HEK293 (cell line): ENCODE measurements at regions not wholly inside any gene's neighbourhood (a gene's known extent, or its start where the extent isn't known, plus 50 kb on each side); places are given as distances from the start of the nearest gene placed in this dataset.

Experiments used
- CTCF ChIA-PET: fragments of 350-600 bp; formaldehyde crosslinking; extraction: SDS; loops from one replicate; lab custom pipeline; 2021; ENCODE audit warnings: antibody characterized with exemption; lab: Yijun Ruan, JAX
- POLR2A ChIA-PET: fragments of 300-600 bp; formaldehyde crosslinking; extraction: SDS; loops from one replicate; lab custom pipeline; 2020; ENCODE audit warnings: antibody characterized with exemption, inconsistent platforms; lab: Yijun Ruan, JAX
- H3K27ac ChIP-seq: fragments of 200-500 bp; sonication (Bioruptor generic); 2 replicates; pipeline ENCODE4 v1.5.1; 2014; ENCODE audit warnings: low read depth, low read length, control low read depth, inconsistent platforms; ENCODE audit errors: extremely low read depth
- H3K36me3 ChIP-seq, 2 experiments: fragments of 200-500 bp in 1 of 2; sonication (Bioruptor generic) in 1 of 2; 1 replicate in 1 of 2; 2 replicates in 1 of 2; pipeline ENCODE4 v1.5.1; 2014 to 2017; ENCODE audit warnings: inconsistent platforms in 2 of 2, low read length in 2 of 2; ENCODE audit not compliant: control insufficient read depth in 2 of 2, insufficient read depth in 1 of 2
- H3K4me1 ChIP-seq: fragments of 200-500 bp; sonication (Bioruptor generic); 2 replicates; pipeline ENCODE4 v1.5.1; 2014; ENCODE audit warnings: mild to moderate bottlenecking, low read length, inconsistent platforms; ENCODE audit not compliant: control insufficient read depth, insufficient read depth
- H3K4me3 ChIP-seq: 2 replicates; pipeline ENCODE4 v1.5.1; 2011; ENCODE audit warnings: low read depth, mild to moderate bottlenecking, control low read depth, low read length, moderate library complexity
- H3K9me3 ChIP-seq: fragments of 200-500 bp; sonication (Bioruptor generic); 2 replicates; pipeline ENCODE4 v1.5.1; 2014; ENCODE audit warnings: low read depth, low read length, inconsistent platforms; ENCODE audit not compliant: control insufficient read depth, insufficient read depth
- GLIS2 ChIP-seq: fragments of 450-650 bp; formaldehyde crosslinking; IDR thresholded peaks from 2 replicates; pipeline ENCODE4 v1.5.1; 2016; ENCODE audit warnings: missing biosample characterization, missing genetic modification characterization
- HOXA7 ChIP-seq: sonication (generic); formaldehyde crosslinking; IDR thresholded peaks from 2 replicates; pipeline ENCODE4 v1.8.1; 2022; ENCODE audit warnings: missing genetic modification reagents, borderline replicate concordance
- IKZF3 ChIP-seq: fragments of 450-650 bp; IDR thresholded peaks from 2 replicates; pipeline ENCODE4 v1.5.0; 2018; ENCODE audit warnings: missing biosample characterization, mild to moderate bottlenecking, missing genetic modification characterization, moderate library complexity
- KLF1 ChIP-seq: fragments of 450-650 bp; formaldehyde crosslinking; IDR thresholded peaks from 2 replicates; pipeline ENCODE4 v1.5.1; 2016; ENCODE audit warnings: missing biosample characterization, missing genetic modification characterization
- KLF9 ChIP-seq: fragments of 450-650 bp; formaldehyde crosslinking; IDR thresholded peaks from 2 replicates; pipeline ENCODE4 v1.5.1; 2016; ENCODE audit warnings: missing biosample characterization, missing genetic modification characterization, low read depth
- MEIS1 ChIP-seq: sonication (generic); formaldehyde crosslinking; IDR thresholded peaks from 2 replicates; pipeline ENCODE4 v1.8.1; 2022; ENCODE audit warnings: missing genetic modification reagents, mild to moderate bottlenecking, borderline replicate concordance
- MZF1 ChIP-seq: fragments of 450-650 bp; formaldehyde crosslinking; IDR thresholded peaks from 2 replicates; pipeline ENCODE4 v1.5.1; 2017; ENCODE audit warnings: missing biosample characterization, missing genetic modification characterization, borderline replicate concordance
- YY2 ChIP-seq: fragments of 450-650 bp; formaldehyde crosslinking; IDR thresholded peaks from 2 replicates; pipeline ENCODE4 v1.5.1; 2016; ENCODE audit warnings: missing biosample characterization, missing genetic modification characterization
- ZFP69B ChIP-seq: fragments of 450-650 bp; formaldehyde crosslinking; IDR thresholded peaks from 2 replicates; pipeline ENCODE4 v1.5.1; 2016; ENCODE audit warnings: missing biosample characterization, missing genetic modification characterization
- ZNF132 ChIP-seq: fragments of 450-650 bp; formaldehyde crosslinking; IDR thresholded peaks from 2 replicates; pipeline ENCODE4 v1.5.1; 2017; ENCODE audit warnings: missing biosample characterization, missing genetic modification characterization, borderline replicate concordance
- ZNF416 ChIP-seq: fragments of 450-650 bp; formaldehyde crosslinking; IDR thresholded peaks from 2 replicates; pipeline ENCODE4 v1.5.1; 2016; ENCODE audit warnings: missing biosample characterization, missing genetic modification characterization
- ZNF423 ChIP-seq: fragments of 450-650 bp; formaldehyde crosslinking; IDR thresholded peaks from 2 replicates; pipeline ENCODE4 v1.5.1; 2016; ENCODE audit warnings: missing biosample characterization, missing genetic modification characterization
- ZNF473 ChIP-seq: fragments of 450-650 bp; formaldehyde crosslinking; IDR thresholded peaks from 2 replicates; pipeline ENCODE4 v1.5.1; 2017; ENCODE audit warnings: missing biosample characterization, missing genetic modification characterization
- ZNF585B ChIP-seq: fragments of 450-650 bp; formaldehyde crosslinking; IDR thresholded peaks from 2 replicates; pipeline ENCODE4 v1.5.1; 2016; ENCODE audit warnings: missing biosample characterization, missing genetic modification characterization
- ZNF664 ChIP-seq: fragments of 450-650 bp; formaldehyde crosslinking; IDR thresholded peaks from 2 replicates; pipeline ENCODE4 v1.5.1; 2016; ENCODE audit warnings: missing biosample characterization, missing genetic modification characterization
- ZNF670 ChIP-seq: fragments of 450-650 bp; formaldehyde crosslinking; IDR thresholded peaks from 2 replicates; pipeline ENCODE4 v1.5.1; 2016; ENCODE audit warnings: missing biosample characterization, missing genetic modification characterization, low read depth
- ZSCAN23 ChIP-seq: fragments of 450-650 bp; formaldehyde crosslinking; IDR thresholded peaks from 2 replicates; pipeline ENCODE4 v1.5.1; 2016; ENCODE audit warnings: missing biosample characterization, missing genetic modification characterization
- TF ChIP-seq, protein P1 (sequence below): fragments of 450-650 bp; formaldehyde crosslinking; IDR thresholded peaks from 2 replicates; pipeline ENCODE4 v1.5.0; 2017; ENCODE audit warnings: missing biosample characterization, missing genetic modification characterization, borderline replicate concordance
- TF ChIP-seq, protein P2 (sequence below): fragments of 450-650 bp; formaldehyde crosslinking; IDR thresholded peaks from 2 replicates; pipeline ENCODE4 v1.5.1; 2017; ENCODE audit warnings: missing biosample characterization, missing genetic modification characterization
- TF ChIP-seq, protein P3 (sequence below): fragments of 450-650 bp; formaldehyde crosslinking; optimal IDR thresholded peaks from 2 replicates; pipeline ENCODE3; 2016; ENCODE audit warnings: missing biosample characterization, mild to moderate bottlenecking, missing genetic modification characterization
- TF ChIP-seq, protein P4 (sequence below): fragments of 450-650 bp; formaldehyde crosslinking; IDR thresholded peaks from 2 replicates; pipeline ENCODE4 v1.5.1; 2016; ENCODE audit warnings: missing biosample characterization, missing genetic modification characterization
- TF ChIP-seq, protein P5 (sequence below): fragments of 450-650 bp; formaldehyde crosslinking; IDR thresholded peaks from 2 replicates; pipeline ENCODE4 v1.5.1; 2016; ENCODE audit warnings: missing biosample characterization, missing genetic modification characterization

DNA sequence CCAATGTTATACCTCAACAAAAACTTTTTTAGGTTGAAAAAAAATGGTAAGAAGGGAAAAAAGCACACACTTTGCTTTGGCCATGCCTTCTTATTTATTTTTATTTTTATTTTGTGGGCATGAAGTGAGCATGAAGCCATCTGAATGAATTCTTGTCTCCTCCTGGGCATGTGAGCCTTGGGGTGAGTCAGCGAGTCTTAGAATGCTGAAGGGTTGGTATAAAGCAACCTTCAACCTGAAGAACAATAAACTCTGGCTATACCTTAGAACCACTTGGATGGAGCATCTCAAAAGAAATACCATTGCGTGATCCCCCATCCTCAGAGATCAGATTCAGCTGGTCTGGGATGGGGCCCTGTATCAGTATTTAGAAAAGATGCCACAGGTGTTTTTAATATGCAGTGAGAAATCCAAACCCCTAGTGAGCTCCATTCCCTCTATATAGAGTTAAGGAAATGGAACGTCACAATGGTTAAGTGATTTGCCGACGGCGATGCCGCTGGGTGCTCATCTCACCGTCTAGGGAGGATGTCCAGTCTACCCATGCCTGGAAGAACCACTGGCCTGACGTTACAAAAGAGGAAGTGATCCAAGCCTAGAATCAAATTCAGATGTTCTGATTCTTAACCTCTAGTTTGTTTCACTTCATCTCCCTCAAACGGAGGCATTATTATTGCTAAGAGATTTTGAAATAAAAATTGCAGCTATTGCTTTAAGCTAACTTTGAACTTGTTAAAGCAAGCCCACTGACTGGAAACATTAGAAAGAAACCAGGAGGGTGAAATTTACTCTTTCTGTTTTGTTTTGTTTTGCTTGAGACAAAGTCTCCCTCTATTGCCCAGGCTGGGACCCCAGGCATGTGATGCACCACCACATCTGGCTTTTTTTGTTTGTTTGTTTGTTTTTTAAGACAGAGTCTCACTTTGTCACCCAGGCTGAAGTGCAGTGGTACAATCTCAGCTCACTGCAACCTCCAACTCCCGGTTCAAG is 67.1 kb downstream of the EDN1 start (continued):
- TF ChIP-seq, protein P1, sequence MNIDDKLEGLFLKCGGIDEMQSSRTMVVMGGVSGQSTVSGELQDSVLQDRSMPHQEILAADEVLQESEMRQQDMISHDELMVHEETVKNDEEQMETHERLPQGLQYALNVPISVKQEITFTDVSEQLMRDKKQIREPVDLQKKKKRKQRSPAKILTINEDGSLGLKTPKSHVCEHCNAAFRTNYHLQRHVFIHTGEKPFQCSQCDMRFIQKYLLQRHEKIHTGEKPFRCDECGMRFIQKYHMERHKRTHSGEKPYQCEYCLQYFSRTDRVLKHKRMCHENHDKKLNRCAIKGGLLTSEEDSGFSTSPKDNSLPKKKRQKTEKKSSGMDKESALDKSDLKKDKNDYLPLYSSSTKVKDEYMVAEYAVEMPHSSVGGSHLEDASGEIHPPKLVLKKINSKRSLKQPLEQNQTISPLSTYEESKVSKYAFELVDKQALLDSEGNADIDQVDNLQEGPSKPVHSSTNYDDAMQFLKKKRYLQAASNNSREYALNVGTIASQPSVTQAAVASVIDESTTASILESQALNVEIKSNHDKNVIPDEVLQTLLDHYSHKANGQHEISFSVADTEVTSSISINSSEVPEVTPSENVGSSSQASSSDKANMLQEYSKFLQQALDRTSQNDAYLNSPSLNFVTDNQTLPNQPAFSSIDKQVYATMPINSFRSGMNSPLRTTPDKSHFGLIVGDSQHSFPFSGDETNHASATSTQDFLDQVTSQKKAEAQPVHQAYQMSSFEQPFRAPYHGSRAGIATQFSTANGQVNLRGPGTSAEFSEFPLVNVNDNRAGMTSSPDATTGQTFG (tag by site-specific recombination) = no peak
- TF ChIP-seq ZNF585B (tag by site-specific recombination) (no peak), KLF1 (tag by site-specific recombination) (no peak), KLF9 (tag by site-specific recombination) (no peak), ZNF423 (tag by site-specific recombination) (no peak)
- TF ChIP-seq, protein P2, sequence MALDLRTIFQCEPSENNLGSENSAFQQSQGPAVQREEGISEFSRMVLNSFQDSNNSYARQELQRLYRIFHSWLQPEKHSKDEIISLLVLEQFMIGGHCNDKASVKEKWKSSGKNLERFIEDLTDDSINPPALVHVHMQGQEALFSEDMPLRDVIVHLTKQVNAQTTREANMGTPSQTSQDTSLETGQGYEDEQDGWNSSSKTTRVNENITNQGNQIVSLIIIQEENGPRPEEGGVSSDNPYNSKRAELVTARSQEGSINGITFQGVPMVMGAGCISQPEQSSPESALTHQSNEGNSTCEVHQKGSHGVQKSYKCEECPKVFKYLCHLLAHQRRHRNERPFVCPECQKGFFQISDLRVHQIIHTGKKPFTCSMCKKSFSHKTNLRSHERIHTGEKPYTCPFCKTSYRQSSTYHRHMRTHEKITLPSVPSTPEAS = no peak

DNA sequence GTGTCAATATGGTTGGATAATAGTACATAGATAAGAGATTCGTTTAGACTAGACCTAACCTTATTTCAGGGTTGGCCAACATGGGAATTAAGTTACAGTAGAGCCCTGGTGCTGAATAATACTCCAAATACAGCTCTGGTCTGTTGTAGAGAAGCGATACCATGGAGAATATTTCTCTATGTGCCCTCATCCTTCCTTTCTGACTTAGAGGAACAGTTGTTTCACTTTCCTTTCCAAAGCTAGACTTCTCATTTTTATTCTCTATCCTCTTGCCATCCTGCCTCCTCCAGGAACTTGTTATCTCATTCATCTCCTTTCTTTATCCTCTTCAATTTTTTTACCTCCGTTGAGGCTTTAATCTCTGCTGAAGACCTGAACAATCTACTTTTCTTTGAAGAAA is 68.9 kb downstream of the EDN1 start:
- TF ChIP-seq GLIS2 (tag by site-specific recombination) (no peak), ZNF473 (no peak), IKZF3 (tag by site-specific recombination) (no peak), KLF1 (tag by site-specific recombination) (no peak), HOXA7 (CRISPR knock-in tag) (no peak), ZSCAN23 (tag by site-specific recombination) (no peak), YY2 (tag by site-specific recombination) (no peak), MEIS1 (CRISPR knock-in tag) (no peak), ZNF664 (tag by site-specific recombination) (no peak), ZNF132 (tag by site-specific recombination) (no peak), ZNF670 (tag by site-specific recombination) (no peak), MZF1 (tag by site-specific recombination) (no peak), ZNF416 (tag by site-specific recombination) (no peak), ZFP69B (tag by site-specific recombination) (no peak)
- TF ChIP-seq, protein P3, sequence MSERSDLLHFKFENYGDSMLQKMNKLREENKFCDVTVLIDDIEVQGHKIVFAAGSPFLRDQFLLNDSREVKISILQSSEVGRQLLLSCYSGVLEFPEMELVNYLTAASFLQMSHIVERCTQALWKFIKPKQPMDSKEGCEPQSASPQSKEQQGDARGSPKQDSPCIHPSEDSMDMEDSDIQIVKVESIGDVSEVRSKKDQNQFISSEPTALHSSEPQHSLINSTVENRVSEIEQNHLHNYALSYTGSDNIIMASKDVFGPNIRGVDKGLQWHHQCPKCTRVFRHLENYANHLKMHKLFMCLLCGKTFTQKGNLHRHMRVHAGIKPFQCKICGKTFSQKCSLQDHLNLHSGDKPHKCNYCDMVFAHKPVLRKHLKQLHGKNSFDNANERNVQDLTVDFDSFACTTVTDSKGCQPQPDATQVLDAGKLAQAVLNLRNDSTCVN (tag by site-specific recombination) = no peak
- TF ChIP-seq, protein P4, sequence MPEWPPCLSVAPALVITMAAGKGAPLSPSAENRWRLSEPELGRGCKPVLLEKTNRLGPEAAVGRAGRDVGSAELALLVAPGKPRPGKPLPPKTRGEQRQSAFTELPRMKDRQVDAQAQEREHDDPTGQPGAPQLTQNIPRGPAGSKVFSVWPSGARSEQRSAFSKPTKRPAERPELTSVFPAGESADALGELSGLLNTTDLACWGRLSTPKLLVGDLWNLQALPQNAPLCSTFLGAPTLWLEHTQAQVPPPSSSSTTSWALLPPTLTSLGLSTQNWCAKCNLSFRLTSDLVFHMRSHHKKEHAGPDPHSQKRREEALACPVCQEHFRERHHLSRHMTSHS = no peak
- TF ChIP-seq, protein P5, sequence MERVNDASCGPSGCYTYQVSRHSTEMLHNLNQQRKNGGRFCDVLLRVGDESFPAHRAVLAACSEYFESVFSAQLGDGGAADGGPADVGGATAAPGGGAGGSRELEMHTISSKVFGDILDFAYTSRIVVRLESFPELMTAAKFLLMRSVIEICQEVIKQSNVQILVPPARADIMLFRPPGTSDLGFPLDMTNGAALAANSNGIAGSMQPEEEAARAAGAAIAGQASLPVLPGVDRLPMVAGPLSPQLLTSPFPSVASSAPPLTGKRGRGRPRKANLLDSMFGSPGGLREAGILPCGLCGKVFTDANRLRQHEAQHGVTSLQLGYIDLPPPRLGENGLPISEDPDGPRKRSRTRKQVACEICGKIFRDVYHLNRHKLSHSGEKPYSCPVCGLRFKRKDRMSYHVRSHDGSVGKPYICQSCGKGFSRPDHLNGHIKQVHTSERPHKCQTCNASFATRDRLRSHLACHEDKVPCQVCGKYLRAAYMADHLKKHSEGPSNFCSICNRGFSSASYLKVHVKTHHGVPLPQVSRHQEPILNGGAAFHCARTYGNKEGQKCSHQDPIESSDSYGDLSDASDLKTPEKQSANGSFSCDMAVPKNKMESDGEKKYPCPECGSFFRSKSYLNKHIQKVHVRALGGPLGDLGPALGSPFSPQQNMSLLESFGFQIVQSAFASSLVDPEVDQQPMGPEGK (tag by site-specific recombination) = no peak
- TF ChIP-seq, all 188 proteins: peak for 0
- POLR2A ChIA-PET = no interaction called here
- H3K27ac ChIP-seq = no peak overlapping the region
- no peaks in the 10 kb centered on the region for H3K9me3 ChIP-seq
- peaks cover 2% of the 10 kb centered on the region; the same call in 1 of the 2 replicates for H3K4me1 ChIP-seq
- no peak overlapping the region for H3K4me3 ChIP-seq
- CTCF ChIA-PET = no interaction called here
- H3K36me3 ChIP-seq = no peaks in the 10 kb centered on the region
